AG09309 (cell line): ENCODE measurements at regions not wholly inside any gene's neighbourhood (a gene's known extent, or its start where the extent isn't known, plus 50 kb on each side); places are given as distances from the start of the nearest gene placed in this dataset.

Source experiments
- DNase-seq: peaks from one replicate; pipeline ENCODE4 v3.0.0-alpha.2; 2010; ENCODE audit warnings: low read depth
- H3K4me3 ChIP-seq: 2 replicates; pipeline ENCODE4 v1.5.1; 2011; ENCODE audit warnings: mild to moderate bottlenecking, low read depth, low read length, moderate library complexity; ENCODE audit not compliant: control insufficient read depth
- CTCF ChIP-seq: IDR thresholded peaks from 2 replicates; pipeline ENCODE4 v1.5.1; 2011; ENCODE audit warnings: mild to moderate bottlenecking, low read depth, low read length, inconsistent platforms; ENCODE audit not compliant: insufficient read depth, control insufficient read depth; ENCODE audit errors: missing control alignments

DNA sequence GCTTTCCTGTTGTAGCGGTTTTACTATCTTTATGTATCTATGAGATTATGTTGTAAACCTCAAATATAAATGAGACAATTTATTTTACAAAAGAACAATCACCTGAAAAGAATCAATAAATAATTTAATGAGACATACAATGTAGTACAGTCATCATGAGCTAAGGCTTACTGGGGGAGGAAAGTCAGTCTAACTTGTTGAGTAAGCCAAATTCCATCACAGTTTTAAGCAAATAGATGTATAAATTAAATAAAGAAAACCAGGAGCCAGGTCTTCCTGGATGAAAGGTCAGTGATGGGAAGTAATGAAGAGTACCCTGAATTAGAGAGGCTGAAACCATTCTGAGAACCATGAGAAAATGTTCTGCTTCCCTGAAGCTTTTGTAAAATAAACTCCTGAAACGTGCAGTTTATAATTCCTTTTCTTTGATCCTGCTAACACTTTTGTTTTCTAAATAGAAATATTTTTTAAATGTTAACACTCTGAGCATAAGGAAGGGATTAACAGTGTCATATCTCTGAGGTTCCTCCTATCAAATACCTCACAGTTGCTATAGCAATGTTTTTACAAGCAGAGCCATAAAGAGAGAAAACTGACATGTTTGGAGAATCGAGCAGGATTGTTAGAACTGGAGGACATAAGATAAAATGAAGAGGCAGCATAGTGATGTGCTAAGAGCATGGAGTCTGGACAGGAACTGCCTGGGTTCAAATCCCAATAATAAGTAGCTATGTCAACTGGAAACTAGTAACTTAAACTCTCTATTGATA, 444.9 kb upstream of the FOXG1 start:
- no peak for DNase-seq
- H3K4me3 ChIP-seq = no peak overlapping the region
- TF ChIP-seq CTCF = no peak

DNA sequence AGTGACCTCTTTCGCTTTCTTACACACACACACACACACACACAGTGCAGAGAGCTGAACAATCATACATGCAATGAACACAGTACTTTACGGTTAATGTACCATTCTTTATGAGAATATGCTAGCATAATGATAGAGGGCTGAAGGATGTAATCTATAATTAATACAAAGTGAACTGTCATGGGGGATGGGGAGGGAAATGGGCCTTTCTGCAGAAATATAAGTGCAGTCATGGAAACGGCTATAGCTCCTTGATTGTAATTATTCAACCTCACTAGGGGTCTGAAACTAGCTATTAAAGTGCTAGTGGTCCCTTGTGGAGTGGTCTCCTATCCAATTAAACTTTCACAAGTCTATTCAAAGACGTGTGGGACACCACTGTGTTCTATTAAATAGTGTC, 443.2 kb upstream of the FOXG1 start:
- H3K4me3 ChIP-seq = no peak overlapping the region
- TF ChIP-seq CTCF = no peak
- no peak for DNase-seq

DNA sequence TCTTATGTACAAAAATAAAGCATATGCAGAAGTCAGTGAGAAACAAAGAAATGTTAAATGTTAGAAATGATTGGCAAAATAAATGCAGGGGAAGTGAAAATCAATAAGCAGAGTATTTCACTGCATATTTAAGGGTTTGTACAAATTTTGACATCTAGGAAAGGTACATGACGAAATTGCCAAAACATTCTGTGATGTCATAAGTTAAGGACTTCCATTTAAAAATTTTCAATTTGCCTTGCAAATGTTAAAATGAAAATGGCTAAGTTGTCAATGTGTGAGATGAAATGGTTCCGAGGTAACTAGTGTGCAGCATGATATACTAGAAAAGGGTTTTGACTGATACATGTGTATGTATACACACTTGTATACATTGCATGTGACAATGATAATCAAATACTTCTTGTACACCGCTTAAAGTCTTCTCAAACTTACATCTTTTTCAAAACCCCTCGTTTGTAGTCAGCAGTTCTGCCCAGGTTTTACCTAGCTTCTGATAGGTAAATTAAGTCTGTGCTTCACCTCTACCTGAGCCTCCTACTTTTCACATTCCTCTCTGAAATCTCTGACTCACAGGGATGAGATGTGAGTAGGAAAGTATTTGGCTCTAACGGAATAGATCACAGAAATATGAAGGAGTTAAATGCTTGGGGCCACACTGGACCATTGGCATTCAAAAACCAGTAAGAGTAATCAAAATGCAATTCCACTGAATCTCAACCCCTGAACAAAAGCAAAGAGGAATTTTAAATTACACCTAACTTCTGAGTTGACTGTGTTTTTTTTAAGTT, 442.4 kb upstream of the FOXG1 start:
- TF ChIP-seq CTCF = no peak
- H3K4me3 ChIP-seq = no peak overlapping the region
- DNase-seq = no peak

DNA sequence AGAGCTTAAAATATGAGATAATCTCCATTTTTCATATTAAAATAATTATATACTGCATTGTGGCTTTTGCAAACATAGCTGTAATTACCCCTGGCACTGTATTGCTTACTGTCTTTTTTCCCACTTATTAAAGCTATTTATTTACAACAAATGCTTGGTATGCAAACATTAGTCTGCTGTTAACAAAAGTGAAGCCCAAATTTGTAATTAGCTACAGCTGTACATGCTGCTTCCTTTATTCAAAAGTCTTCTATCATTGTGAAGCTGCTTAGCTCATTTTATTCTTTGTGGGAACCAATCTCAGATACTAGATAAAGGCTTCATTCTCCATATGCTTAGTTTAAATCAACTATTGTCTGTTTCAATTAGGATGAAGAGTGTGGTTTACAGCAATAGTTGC, 425.8 kb upstream of the FOXG1 start:
- no peak for DNase-seq
- no peak for TF ChIP-seq CTCF
- H3K4me3 ChIP-seq = no peak overlapping the region

GRCh38 chr14:28344381-28344780, 422.2 kb upstream of the FOXG1 start:
- no peak for DNase-seq
- TF ChIP-seq CTCF = no peak
- no peak overlapping the region for H3K4me3 ChIP-seq

- no peak for DNase-seq
- H3K4me3 ChIP-seq = no peak overlapping the region
- no peak for TF ChIP-seq CTCF
Observed at GRCh38 chr14:28348797-28349196, 417.8 kb upstream of the FOXG1 start.
